ENCODE measurements at regions not wholly inside any gene's neighbourhood (a gene's known extent, or its start where the extent isn't known, plus 50 kb on each side); places are given as distances from the start of the nearest gene placed in this dataset.

DNA sequence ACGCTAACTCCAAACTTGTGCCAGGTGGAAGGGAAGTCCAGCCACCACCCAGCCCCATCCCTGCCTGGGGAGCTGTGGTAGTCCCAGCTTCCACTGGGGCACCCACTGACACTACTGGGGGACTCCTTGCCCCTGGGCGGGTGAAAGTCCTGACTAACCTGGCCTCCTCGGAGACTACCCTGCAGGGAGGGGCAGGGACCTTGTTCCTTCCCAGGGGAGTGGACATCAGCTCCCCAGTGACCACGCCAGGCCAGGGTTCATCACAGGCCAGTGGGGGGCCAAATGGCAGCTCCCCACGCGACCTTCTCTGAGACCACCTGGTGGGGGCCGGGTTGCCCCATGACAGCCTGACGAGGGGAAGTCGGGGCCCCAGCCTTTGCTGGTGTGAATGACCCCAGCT lies 420.0 kb upstream of the SALL3 start:
- DNase-seq: no peak

DNA sequence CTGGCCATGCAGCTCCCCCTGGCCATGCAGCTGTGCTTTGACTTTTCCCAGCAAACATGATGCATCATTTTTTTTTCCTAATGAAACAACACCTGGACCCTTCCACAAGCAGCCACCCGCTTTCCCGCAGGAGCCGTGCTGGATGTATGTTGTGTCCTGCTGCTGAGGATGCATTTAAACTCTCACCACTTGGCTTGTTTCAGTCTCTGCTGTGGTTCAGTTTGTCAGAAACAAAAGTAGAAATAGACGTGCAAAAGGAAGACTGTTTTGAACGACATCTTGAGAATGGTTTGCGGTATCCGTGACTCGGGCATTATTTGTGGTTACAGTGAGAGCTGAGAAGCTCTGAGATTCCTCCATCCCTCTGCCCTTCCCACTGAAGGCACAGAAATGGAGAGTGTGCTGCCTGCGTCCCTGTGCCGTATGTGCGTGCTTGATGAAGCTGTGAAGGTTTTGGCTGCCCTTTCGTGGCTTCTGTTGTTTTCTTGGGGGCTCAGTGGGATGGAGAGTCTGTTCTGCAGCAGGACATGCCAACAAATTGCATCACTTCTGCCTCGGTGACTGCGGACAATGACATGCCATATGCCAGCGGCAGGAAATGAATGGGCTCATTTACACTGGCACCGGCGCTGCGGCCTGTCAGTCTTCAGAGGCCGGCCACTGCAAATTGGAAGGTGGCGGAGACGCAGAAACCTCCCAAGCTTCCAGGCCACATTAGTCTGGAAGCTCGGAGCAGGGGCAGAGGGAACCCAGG lies 417.7 kb upstream of the SALL3 start:
- no peak for DNase-seq

DNA sequence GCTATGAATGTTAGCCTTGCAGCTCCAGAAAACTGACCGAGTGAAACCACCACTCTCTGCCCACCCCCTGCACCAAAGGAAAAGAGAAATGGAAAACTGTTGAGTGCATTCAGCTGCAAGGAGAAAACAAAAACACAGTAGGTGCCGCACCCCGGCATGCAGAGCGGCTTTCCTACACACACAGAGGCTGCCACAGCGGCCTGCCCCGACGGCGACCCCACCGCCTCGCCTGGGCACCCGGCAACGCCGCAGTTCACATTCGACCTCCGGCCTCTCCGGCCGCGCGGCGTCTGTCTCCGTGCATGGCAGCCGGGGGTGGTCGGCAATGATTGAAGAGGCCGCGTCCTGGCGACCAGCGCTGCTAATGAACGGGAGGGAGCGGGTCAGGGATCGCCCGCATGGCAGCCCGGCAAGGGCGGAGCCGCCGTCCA lies 417.1 kb upstream of the SALL3 start:
- DNase-seq: no peak

DNA sequence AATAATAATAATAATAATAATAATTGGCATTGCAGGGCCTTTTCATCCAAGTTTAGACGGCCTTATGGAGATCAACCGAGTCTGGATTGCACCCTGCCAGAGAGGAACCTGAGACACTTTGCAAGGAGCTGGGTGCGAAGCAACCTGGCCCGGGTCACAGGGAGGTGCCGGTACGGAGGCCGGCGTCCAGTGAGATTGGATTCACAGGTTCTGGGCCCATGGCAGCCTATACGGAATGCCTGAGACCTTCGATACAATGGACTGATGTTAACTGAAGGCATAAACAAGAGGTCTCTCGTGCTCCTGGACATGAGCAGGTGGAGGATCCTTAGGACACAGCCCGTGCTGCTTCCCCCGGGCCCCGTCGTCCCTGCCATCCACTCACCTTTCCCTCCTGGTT lies 416.5 kb upstream of the SALL3 start:
- DNase-seq: no peak

DNA sequence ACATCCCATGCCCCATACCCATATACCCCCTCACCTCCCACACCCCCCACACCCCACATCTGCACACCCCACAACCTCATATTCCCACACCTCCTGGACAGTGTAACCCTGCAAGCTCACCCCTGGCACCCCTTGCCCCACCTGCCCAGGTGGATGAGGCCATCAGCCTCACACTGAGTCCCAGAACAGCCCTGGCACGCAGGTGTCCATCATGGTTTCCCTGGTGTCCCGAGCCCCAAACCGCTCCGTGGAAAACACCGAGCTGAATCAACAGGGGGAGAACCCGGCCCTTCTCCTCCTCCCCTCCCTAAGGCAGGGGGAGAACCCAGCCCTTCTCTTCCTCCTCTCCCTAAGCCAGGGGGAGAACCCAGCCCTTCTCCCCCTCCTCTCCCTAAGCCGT lies 415.6 kb upstream of the SALL3 start:
- DNase-seq: no peak

DNA sequence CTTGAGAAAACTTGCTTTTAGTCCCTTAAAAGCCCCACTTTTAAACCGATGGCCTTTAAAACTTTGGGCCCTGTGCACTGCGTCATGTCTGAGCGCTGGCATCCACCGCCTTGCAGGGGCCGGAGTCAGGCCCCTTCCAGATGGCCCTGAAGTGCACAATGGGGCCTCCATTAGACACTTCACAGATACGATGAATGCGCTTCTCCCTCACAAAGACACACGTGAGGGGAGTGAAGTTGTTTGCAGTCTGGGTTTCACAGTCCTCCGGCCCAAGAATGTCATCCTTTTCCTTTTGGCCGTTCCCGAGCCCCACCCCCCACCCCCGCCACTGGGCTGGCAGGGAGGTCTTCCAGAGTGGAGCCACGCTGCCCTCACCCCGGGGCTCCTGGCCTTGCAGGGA lies 415.1 kb upstream of the SALL3 start:
- DNase-seq: no peak

DNA sequence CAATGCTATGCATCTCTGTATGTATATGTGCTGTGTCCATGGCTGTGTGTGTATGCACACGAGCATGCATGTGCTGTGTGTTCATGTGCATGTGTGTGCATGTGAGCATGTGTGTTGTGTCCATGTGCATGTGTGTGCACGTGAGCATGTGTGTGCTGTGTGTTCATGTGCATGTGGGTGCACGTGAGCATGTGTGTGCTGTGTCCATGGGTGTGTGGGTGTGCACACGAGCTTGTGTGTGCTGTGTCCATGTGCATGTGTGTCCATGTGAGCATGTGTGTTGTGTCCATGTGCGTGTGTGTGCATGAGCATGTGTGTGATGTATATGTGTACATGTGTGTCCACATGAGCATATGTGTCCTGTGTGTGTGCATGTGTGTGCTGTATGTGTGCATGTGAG lies 414.4 kb upstream of the SALL3 start:
- DNase-seq: no peak

DNA sequence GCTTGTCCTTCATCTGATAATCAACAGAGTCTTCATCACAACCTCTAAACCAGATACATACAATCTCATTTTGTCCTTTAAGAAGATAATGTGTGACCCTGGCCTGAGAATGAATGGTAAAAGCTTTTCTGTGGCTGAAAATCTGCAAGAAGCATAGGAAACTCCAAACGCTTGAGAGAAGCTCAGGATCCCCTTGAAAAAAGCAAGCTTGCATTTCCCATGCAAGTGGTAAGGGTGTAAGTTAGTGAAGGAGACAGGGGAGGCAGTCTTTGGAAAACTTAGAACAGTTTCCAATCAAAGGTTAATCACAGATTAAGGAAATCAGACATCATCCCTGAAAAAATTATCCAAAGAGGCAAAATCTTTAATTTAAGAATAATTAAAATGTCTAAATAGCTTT lies 413.6 kb upstream of the SALL3 start:
- no peak for DNase-seq

DNA sequence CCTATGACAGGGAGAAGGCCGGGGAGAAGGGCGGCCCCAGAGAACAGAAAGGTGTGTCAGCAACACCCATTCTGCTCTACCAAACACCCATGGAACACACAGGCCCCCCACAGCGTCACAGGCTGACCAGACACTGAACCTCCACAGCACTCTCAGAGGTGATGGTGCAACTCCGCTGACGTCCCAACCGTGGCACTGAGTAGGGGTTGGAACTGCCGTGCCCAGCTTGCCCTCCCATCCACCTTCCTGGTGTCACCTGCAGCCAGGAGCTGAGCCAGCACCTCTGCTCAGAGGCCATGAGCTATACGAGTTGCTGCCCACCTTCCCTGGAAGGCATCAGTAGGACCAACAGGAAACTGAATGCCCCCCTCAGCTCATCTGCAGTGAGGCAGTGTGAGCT lies 412.9 kb upstream of the SALL3 start:
- DNase-seq: no peak

DNA sequence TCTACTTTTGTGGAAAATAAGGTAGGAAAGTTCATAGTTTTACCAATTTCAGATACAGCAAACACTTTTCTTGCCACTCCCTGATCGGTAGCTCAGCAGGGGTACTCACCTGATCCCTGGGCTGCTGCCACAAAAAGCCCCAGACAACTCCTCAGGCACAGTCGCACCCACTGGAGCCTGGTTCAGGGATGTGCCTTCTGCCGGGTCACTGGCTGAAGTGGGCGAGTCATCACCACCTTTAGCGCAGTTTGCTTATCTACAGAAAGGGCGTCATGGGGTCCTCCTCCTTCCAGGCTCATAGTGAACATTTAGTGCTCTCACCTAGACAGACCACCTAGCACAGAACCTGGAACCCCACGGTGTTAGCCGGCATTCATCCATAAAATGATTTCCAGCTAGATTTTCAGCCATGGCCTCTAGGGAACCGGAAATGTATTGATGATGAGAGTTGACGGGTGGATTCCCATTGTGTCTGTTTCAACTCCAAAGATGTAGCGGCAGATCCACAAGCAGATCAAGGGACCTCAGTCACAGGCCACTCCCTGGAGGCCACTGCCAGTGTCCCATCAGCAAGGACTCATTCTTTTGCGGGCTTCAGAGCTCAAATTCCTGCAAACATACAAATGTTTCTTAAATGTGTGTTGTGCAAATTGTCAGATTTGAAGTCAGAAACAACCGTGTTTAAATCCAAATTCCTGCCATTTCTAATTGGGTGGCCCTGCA lies 408.4 kb upstream of the SALL3 start:
- no peak for DNase-seq

DNA sequence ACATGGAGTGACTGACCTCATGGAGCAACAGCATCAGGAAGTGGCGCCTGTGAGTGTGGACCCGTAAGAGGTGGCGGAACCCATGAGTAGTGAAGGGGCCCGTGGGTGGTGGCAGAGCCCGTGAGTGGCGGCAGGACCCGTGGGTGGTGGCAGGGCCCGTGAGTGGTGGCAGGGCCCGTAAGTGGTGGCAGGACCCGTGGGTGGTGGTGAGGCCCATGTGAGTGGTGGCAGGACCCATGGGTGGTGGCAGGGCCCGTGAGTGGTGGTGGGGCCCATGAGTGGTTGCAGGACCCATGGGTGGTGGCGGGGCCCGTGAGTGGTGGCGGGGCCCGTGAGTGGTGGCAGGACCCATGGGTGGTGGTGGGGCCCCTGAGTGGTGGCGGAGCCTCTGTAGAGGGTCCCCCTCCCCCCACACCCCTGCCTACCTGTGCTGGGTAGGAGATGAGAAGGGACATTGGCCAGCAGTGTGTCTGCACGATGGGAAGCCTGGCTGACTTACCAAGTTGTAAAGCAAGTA lies 407.7 kb upstream of the SALL3 start:
- no peak for DNase-seq

DNA sequence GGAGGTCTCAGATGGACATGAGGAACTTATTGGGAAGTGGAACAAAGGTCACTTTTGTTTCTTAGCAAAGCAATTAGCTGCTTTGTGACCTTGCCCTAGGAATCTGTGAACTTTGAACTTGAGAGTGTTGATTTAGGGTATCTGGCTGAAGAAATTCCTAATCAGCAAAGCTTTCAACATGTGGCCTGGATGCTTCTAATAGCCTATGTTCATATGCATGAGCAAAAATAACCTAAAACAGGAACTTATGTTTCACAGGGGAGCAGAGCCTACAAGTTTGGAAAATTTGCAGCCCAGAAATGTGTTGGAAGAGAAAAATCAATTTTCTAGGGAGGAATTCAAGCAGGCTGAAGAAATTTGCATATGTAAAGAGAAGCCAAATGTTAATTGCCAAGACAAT lies 405.8 kb upstream of the SALL3 start:
- DNase-seq: no peak

DNA sequence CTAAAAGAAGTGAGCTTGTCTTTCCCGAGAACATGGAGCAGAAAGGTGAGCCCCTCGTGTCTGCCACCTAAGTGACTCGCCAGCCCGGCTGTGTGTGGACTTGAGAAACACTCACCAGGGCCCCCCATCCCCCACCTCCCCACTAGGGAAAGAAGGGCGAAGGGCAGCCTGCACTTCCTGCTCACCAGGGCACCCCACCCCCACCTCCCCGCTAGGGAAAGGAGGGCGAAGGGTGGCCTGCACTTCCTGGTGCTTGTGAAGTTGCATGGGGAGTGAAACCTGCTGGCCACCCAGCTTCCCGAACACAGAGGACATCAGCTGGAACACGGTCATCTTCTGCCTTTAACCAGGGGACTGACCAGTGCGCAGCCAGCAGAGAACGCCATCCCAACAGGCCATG lies 402.7 kb upstream of the SALL3 start:
- no peak for DNase-seq

DNA sequence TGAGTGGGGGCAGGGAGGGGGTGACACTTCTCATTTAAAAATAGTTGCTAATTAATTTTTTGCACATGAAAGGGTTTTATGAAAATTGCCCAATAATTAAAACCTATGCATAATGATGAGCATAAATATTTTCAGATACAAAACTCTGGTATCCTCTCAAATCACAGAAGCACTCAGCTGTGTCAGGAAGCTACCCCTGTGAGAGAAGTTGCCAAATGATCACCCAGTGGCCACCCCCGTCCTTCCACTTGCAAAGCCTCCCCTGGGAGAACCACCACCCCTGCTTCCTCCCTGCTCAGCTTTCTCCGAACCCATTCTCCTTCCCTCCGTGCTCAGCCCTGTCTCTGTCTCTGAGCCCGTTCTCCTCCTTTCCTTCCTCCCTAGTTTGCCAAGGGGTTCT lies 400.2 kb upstream of the SALL3 start:
- DNase-seq: no peak

DNA sequence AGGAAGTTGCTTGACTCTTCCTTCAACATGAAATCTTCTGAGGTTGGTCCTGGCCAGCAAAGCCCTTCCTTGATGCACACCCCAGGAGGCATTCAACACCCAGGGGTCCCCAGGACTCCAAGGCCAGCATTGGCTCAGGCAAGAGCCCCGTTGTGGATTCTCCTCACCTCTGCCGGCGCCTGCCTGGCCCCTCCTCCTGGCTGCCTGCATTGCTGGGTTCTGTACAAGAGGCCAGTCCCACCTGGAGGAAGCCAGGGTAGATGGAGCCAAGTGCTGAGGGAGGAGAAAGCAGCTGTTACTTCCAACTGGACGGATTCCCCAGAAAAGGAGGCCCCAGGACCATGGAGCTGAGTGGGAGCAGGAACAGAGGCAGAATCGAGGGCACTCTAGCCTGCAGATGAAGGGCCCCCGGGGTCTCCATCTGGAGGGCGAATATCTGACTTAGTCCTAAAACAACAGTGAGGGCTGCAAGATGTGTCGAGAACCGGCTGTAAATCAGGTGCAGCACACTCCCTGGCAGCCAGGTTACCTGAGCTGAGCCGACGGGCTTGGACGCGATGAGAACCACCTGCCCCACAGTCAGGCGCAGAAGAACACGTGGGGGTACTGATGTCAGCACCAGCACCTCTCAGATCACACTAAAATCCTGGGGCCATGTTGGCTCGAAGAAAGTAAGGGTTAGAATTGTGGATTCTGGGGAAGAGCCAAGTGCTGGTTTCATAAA lies 399.6 kb upstream of the SALL3 start:
- DNase-seq: no peak

DNA sequence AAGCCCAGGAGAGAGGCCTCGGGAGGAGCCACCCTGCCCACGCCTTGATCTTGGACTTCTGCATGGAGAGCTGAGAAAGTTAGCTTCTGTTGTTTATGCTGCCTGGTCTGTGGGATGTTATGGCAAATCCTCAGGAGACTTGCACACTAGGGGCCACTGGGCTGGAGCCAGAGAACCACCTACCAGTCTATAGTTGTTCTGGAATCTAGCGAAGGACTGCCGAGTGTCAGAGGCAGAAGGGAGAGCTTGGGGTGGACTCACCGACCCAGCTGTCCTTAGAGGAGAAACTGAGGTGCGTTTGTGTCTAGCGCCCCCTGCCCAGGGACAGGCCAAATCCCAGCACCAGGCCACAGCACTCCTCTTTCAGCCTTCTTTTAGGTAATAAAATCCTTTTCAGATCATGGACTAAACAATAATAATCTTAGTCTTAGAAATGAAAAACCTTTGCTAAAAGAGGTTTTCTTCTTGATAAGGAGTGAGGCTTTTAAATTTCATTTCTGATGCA lies 398.7 kb upstream of the SALL3 start:
- DNase-seq: no peak

DNA sequence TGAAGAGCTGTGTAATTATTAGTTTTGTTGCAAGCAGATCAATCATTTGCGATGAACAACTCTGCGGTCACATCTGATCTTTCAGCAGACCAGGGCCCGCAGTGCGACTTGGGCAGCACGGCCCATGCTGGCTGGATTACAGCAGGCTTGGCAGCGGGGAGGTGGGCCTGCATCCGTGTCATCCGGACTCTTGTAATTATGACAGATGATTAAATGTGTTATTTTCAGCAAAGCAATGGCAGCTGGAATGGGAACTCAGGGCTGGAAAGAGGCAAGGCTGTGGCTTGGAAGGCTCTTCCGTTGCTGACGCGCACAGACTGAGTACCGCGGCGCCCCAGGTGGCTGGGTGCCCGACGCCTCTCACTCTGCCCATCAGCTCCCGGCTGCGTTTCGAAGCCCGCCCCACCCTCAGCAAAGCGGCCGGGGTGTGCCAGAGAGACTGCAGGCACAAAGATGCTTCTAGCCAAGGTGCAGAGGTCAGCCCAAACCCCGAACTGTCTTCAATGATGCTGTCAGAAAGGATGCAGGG lies 397.4 kb upstream of the SALL3 start:
- no peak for DNase-seq

DNA sequence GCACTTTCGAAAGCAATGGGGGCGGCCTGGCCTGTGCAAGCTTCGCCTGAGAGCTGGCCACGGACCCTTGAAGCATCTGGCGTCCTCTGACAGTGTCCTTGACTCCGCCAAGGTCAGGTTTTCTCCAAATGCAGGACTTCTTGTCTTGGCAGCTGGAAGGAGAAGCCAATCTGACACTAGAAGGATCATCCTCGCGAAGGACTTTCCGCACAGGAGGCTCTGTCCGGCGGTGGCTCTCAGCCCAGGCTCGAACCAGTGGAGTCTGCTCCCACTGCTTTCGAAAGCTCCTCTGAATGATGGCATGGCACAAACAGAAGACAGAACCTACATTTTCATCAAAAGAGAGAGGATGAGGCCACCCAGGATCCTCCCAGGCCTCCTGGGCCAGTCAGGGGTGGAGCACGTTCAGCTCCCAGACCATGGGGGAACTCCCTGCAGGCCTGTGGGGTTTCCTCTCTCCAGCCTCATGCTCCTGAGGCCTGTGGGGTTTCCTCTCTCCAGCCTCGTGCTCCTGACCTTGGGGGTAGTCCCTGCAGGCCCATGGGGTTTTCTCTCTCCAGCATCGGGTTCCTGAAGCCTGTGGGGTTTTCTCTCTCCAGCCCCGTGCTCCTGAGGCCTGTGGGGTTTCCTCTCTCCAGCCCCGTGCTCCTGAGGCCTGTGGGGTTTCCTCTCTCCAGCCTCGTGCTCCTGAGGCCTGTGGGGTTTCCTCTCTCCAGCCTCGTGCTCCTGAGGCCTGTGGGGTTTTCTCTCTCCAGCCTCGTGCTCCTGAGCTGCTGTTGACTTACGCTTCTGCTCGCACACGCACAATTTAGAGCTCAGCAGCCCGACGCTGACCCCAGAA lies 396.5 kb upstream of the SALL3 start:
- no peak for DNase-seq

DNA sequence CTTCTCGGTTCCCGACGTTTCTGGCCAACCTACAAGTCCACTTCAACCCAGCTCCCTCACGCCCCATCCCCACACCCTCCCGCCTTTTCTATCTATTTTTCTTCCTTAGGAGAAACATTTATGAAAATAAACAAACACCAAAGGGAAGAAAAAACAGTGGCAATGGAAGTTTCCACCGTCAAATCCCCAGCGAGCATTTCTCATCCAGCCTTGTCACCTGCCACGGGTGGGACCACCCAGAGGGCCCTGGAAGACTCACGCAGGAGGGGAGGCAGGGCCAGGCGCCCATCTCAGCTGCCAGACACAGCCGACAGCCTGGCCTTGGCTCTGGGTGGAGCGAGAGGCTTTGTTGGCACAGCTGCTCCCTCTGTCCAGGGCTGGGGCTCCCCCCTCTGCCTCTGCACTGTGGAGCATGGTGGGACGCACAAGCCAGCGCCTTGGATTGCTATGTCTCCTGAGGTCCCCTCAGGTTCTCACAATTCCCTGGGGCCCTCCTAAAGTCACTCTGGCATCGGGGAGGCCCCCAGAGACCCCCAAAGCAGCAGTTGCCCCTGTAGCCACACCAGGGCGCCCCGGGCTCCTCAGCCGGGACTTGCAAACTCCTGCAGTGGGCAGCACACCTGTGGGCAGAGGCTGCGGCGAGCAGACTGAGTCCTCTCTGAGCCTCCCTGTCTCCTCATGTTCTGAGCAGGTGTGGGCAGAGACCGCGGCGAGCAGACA lies 395.7 kb upstream of the SALL3 start:
- DNase-seq: no peak

DNA sequence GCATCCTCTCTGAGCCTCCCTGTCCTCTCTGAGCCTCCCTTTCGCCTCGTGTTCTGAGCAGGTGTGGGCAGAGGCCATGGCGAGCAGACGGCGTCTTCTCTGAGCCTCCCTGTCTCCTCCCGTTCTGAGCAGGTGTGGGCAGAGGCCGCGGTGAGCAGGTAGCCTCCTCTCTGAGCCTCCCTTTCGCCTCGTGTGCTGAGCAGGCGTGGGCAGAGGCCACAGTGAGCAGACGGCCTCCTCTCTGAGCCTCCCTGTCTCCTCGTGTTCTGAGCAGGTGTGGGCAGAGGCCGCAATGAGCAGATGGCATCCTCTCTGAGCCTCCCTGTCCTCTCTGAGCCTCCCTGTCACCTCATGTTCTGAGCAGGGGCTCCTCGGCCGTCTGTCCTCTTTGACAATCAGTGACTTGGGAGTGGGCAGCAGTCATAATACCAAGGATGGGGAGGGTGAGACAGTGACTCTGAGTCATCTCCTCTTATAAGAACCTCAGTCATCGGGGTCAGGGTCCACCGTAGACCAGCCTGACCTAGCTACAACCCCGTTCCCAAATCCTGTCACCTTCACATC lies 395.1 kb upstream of the SALL3 start:
- DNase-seq: no peak

DNA sequence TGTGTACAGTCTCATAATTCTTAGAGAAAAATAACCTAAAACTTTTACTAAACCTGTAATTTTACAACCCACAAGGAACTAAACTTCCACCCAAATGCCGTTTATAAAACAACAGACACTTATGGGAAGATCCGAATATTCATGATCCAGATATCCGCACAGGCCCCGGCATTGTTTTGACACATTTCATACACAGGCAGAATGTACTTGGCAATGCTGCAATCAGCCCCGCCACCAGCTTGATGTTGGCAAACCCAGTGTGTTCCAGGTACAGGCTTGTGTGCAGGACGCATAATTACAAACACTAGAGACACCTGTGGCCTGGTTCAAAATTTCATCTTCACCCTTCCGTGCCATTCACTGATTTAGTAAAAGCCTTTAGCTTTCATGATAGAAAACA lies 393.0 kb upstream of the SALL3 start:
- DNase-seq: no peak
